ENCODE measurements at regions not wholly inside any gene's neighbourhood (a gene's known extent, or its start where the extent isn't known, plus 50 kb on each side); places are given as distances from the start of the nearest gene placed in this dataset.
"Not testable (repeated sequence)": the region's sequence is repeated elsewhere in the genome, so short reads cannot be mapped to it uniquely, and the experiment has no call there.

- DNase-seq, result no peak
Observed at GRCh38 chr6:9361749-9362148, 926.4 kb upstream of the SLC35B3 start.

GRCh38 chr6:9360881-9361280 lies 925.5 kb upstream of the SLC35B3 start:
- DNase-seq, result no peak

GRCh38 chr6:9347608-9348007 lies 912.3 kb upstream of the SLC35B3 start:
- no peak for DNase-seq

- no peak for DNase-seq
Observed at GRCh38 chr6:9346923-9347322, 911.6 kb upstream of the SLC35B3 start.

- no peak for DNase-seq
Observed at GRCh38 chr6:9335431-9335830, 900.1 kb upstream of the SLC35B3 start.

- DNase-seq, result no peak
Observed at GRCh38 chr6:9334979-9335378, 899.6 kb upstream of the SLC35B3 start.

- DNase-seq, result no peak
Observed at GRCh38 chr6:9332241-9332780, 897.0 kb upstream of the SLC35B3 start.

GRCh38 chr6:9316831-9317230 lies 881.5 kb upstream of the SLC35B3 start:
- no peak for DNase-seq

- no peak for DNase-seq
Observed at GRCh38 chr6:9315966-9316650, 880.8 kb upstream of the SLC35B3 start.

GRCh38 chr6:9308284-9308683 lies 872.9 kb upstream of the SLC35B3 start:
- no peak for DNase-seq

GRCh38 chr6:9307786-9308185 lies 872.4 kb upstream of the SLC35B3 start:
- DNase-seq, result no peak

GRCh38 chr6:9307187-9307586 lies 871.8 kb upstream of the SLC35B3 start:
- no peak for DNase-seq

GRCh38 chr6:9295644-9296043 lies 860.3 kb upstream of the SLC35B3 start:
- no peak for DNase-seq

GRCh38 chr6:9292975-9293374 lies 857.6 kb upstream of the SLC35B3 start:
- no peak for DNase-seq

- not testable (repeated sequence) for DNase-seq
Observed at GRCh38 chr6:9290342-9290741, 855.0 kb upstream of the SLC35B3 start.

- DNase-seq, result no peak
Observed at GRCh38 chr6:9272671-9273070, 837.3 kb upstream of the SLC35B3 start.

- DNase-seq, result no peak
Observed at GRCh38 chr6:9266741-9267140, 831.4 kb upstream of the SLC35B3 start.

- no peak for DNase-seq
Observed at GRCh38 chr6:9257215-9257614, 821.9 kb upstream of the SLC35B3 start.

- DNase-seq, result no peak
Observed at GRCh38 chr6:9254251-9254650, 818.9 kb upstream of the SLC35B3 start.

- DNase-seq, result no peak
Observed at GRCh38 chr6:9252799-9253198, 817.5 kb upstream of the SLC35B3 start.

- DNase-seq, result peak; percentile 78
Observed at GRCh38 chr6:9250852-9251251, 815.5 kb upstream of the SLC35B3 start.

- DNase-seq, result no peak
Observed at GRCh38 chr6:9248133-9248532, 812.8 kb upstream of the SLC35B3 start.

GRCh38 chr6:9240861-9241260 lies 805.5 kb upstream of the SLC35B3 start:
- no peak for DNase-seq

GRCh38 chr6:9236443-9236842 lies 801.1 kb upstream of the SLC35B3 start:
- no peak for DNase-seq

- DNase-seq, result no peak
Observed at GRCh38 chr6:9233686-9234085, 798.3 kb upstream of the SLC35B3 start.

Measured in DMS153 (cell line).